ENCODE measurements at regions not wholly inside any gene's neighbourhood (a gene's known extent, or its start where the extent isn't known, plus 50 kb on each side); places are given as distances from the start of the nearest gene placed in this dataset.

- TF ChIP-seq CTCF (IDR thresholded peaks at IDR 0.05) (no peak), POLR2A (IDR thresholded peaks at IDR 0.05) (no peak)
Observed at GRCh38 chr3:71989165-71989564, 204.2 kb upstream of the PROK2 start.
